ENCODE measurements at regions not wholly inside any gene's neighbourhood (a gene's known extent, or its start where the extent isn't known, plus 50 kb on each side); places are given as distances from the start of the nearest gene placed in this dataset.

DNA sequence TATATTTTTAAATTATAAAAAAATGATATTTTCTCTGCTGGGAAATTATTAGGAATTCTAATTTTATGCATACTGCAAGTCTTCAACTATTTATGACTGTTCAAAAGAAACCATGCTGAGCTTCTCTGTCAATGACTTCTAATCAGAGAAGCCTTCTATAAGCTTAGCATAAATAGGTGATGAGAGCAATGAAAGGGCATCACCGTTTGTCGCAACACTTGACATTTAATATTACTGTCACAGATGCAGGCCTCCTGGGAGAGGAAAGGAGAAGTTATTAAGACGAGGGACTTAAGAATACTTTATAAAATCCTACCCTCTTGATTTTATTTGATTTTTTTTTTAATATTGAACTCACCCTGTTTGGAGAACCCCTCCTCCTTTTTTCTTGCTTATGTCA is 69.8 kb downstream of the CAPZA3 start:
- Mint-ChIP-seq H3K4me1 (no peaks in the 10 kb centered on the region), H3K27ac (no peak overlapping the region), H3K9me3 (no peaks in the 10 kb centered on the region), H3K27me3 (ENCODE audit: low read depth, poor library complexity) (no peaks in the 10 kb centered on the region), H3K36me3 (ENCODE audit: low read depth) (no peaks in the 10 kb centered on the region), H3K4me3 (no peak overlapping the region)
- TF ChIP-seq, protein P1, sequence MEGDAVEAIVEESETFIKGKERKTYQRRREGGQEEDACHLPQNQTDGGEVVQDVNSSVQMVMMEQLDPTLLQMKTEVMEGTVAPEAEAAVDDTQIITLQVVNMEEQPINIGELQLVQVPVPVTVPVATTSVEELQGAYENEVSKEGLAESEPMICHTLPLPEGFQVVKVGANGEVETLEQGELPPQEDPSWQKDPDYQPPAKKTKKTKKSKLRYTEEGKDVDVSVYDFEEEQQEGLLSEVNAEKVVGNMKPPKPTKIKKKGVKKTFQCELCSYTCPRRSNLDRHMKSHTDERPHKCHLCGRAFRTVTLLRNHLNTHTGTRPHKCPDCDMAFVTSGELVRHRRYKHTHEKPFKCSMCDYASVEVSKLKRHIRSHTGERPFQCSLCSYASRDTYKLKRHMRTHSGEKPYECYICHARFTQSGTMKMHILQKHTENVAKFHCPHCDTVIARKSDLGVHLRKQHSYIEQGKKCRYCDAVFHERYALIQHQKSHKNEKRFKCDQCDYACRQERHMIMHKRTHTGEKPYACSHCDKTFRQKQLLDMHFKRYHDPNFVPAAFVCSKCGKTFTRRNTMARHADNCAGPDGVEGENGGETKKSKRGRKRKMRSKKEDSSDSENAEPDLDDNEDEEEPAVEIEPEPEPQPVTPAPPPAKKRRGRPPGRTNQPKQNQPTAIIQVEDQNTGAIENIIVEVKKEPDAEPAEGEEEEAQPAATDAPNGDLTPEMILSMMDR (IDR thresholded peaks at IDR 0.05) = no peak
- no peak for DNase-seq

DNA sequence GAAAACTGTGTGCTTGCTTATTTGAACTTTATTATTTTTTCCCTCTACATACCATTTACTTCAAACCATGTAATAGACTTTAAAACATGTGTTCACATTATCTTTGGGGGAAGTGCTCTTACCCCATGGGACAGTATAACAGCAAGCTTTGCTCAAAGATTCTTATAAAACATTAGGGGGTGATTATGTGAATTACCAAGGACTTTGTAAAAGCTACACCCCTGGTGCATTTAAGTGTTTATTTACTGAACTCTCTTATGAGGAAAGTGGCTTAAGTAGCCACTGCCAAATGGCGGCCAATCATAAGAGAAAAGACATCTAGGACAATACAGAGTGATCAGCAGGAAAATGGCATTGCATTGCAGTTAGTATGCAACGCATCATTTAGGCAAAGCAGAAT is 70.3 kb downstream of the CAPZA3 start:
- Mint-ChIP-seq H3K9me3 (no peaks in the 10 kb centered on the region), H3K27me3 (ENCODE audit: low read depth, poor library complexity) (no peaks in the 10 kb centered on the region), H3K4me1 (no peaks in the 10 kb centered on the region), H3K27ac (no peak overlapping the region), H3K4me3 (no peak overlapping the region), H3K36me3 (ENCODE audit: low read depth) (no peaks in the 10 kb centered on the region)
- TF ChIP-seq, protein P1 (IDR thresholded peaks at IDR 0.05) = no peak
- DNase-seq = no peak

DNA sequence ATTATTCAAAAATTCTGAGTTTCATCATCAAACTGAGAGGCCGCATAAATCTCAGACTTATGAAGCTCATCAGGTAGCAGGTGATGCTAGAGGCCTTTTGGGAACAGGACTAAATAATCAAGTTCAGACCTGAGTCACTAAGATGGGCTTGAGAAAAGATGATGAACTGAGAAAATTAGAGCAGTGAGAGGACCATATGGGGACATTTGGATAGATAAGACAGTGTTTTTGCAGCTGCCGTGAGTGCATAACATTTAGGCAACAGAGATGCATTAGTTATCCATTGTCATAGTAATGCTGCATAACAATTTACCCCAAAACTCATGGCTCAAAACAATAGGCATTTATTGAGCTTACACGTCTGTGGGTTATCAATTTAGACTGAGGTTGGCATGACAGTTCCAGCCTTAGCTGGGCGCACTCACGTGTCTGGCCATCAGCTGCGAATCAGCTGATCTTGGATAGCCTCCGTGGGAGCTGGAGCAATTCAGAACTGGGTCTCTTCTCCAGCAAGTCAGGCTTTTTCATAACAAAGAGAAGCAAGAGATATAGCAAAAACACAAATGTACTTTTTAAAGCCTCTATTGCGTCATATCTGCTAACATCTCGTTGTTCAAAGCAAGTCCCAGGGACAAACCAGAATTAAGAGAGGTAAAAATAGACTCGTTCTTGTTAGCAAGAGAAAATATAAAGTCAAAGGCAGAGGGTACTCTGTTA is 72.8 kb downstream of the CAPZA3 start:
- H3K27me3 Mint-ChIP-seq (ENCODE audit: low read depth, poor library complexity) = peaks cover 3% of the 10 kb centered on the region
- no peak overlapping the region for H3K4me3 Mint-ChIP-seq
- no peak for DNase-seq
- H3K4me1 Mint-ChIP-seq = no peaks in the 10 kb centered on the region
- no peak overlapping the region for H3K27ac Mint-ChIP-seq
- H3K36me3 Mint-ChIP-seq (ENCODE audit: low read depth) = no peaks in the 10 kb centered on the region
- H3K9me3 Mint-ChIP-seq = no peaks in the 10 kb centered on the region
- TF ChIP-seq, protein P1 (IDR thresholded peaks at IDR 0.05) = no peak

DNA sequence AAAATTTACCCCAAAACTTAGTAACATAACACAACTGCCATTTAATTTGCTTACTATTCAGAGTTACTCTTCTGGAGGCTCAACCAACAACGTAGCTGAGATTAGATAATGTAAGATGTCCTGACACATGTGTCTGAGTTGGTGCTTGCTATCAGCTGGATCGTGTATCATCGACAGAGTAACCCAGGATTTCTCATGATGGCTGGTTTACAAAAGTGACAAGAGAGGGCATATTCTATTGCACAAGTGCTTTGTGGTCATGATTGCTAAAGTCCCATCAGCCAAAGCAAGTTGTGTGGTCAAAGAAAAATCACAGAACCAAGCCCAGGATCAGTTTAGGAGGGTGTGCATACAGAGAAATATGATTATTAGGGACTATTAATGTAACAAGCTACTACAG is 73.4 kb downstream of the CAPZA3 start:
- no peaks in the 10 kb centered on the region for H3K9me3 Mint-ChIP-seq

GRCh38 chr12:18813753-18814152 is 75.8 kb downstream of the CAPZA3 start:
- Mint-ChIP-seq H3K9me3 (no peaks in the 10 kb centered on the region), H3K4me3 (no peak overlapping the region), H3K27me3 (ENCODE audit: low read depth, poor library complexity) (peaks cover 7% of the 10 kb centered on the region), H3K27ac (no peak overlapping the region), H3K36me3 (ENCODE audit: low read depth) (no peaks in the 10 kb centered on the region), H3K4me1 (no peaks in the 10 kb centered on the region)
- TF ChIP-seq, protein P1 (IDR thresholded peaks at IDR 0.05) = no peak
- DNase-seq = no peak

More for the DNA sequence above, 73.4 kb downstream of the CAPZA3 start:
- Mint-ChIP-seq H3K36me3 (ENCODE audit: low read depth) (no peaks in the 10 kb centered on the region), H3K4me1 (no peaks in the 10 kb centered on the region), H3K27me3 (ENCODE audit: low read depth, poor library complexity) (peaks cover 3% of the 10 kb centered on the region), H3K27ac (no peak overlapping the region), H3K4me3 (no peak overlapping the region)
- TF ChIP-seq, protein P1 (IDR thresholded peaks at IDR 0.05) = no peak
- no peak for DNase-seq
